GM10266 (cell line): ENCODE measurements at regions not wholly inside any gene's neighbourhood (a gene's known extent, or its start where the extent isn't known, plus 50 kb on each side); places are given as distances from the start of the nearest gene placed in this dataset.
"Not testable (repeated sequence)": the region's sequence is repeated elsewhere in the genome, so short reads cannot be mapped to it uniquely, and the experiment has no call there.

ENCODE experiments used
- DNase-seq: peaks from one replicate; pipeline ENCODE4 v3.0.0; 2012; ENCODE audit errors: extremely low spot score
- CTCF ChIP-seq: IDR thresholded peaks from 2 replicates; pipeline ENCODE4 v1.5.1; 2012; ENCODE audit warnings: mild to moderate bottlenecking, low read depth; ENCODE audit not compliant: control insufficient read depth, insufficient read depth; ENCODE audit errors: missing control alignments

GRCh38 chr7:156353352-156353751 is 287.2 kb upstream of the RNF32 start:
- no peak for DNase-seq
- no peak for TF ChIP-seq CTCF

GRCh38 chr7:156347703-156348248 is 292.8 kb upstream of the RNF32 start:
- DNase-seq: not testable (repeated sequence)

- no peak for DNase-seq
- no peak for TF ChIP-seq CTCF
Measured at GRCh38 chr7:156347132-156347531, 293.4 kb upstream of the RNF32 start.

GRCh38 chr7:156344595-156344994 is 296.0 kb upstream of the RNF32 start:
- DNase-seq: no peak
- TF ChIP-seq CTCF: no peak

GRCh38 chr7:156334636-156335035 is 305.9 kb upstream of the RNF32 start:
- no peak for DNase-seq
- no peak for TF ChIP-seq CTCF

- no peak for TF ChIP-seq CTCF
- no peak for DNase-seq
Measured at GRCh38 chr7:156327916-156328315, 312.7 kb upstream of the RNF32 start.

- no peak for DNase-seq
- no peak for TF ChIP-seq CTCF
Measured at GRCh38 chr7:156327474-156327873, 313.1 kb upstream of the RNF32 start.

GRCh38 chr7:156324201-156324600 is 316.4 kb upstream of the RNF32 start:
- no peak for DNase-seq
- TF ChIP-seq CTCF: no peak

- not testable (repeated sequence) for DNase-seq
Measured at GRCh38 chr7:156321430-156321829, 319.1 kb upstream of the RNF32 start.
